ENCODE measurements at regions not wholly inside any gene's neighbourhood (a gene's known extent, or its start where the extent isn't known, plus 50 kb on each side); places are given as distances from the start of the nearest gene placed in this dataset.

GRCh38 chr10:58898854-58899573 is 277.4 kb upstream of the PHYHIPL start:
- CTCF ChIA-PET = no interaction called here
- no peak overlapping the region for H3K9ac ChIP-seq (ENCODE audit: low read length)
- intact Hi-C loops (cut with micrococcal nuclease) = no loop called here
- Mint-ChIP-seq H3K9me3 (ENCODE audit: insufficient read depth) (no peaks in the 10 kb centered on the region), H3K4me1 (no peaks in the 10 kb centered on the region), H3K27me3 (no peaks in the 10 kb centered on the region), H3K4me3 (no peak overlapping the region), H3K27ac (no peak overlapping the region)
- H3K79me2 ChIP-seq (ENCODE audit: control insufficient read depth, insufficient read depth, low read length) = no peaks in the 10 kb centered on the region
- H3K4me2 ChIP-seq (replicated peaks; ENCODE audit: low read depth, low read length, poor library complexity, severe bottlenecking) = no peak overlapping the region
- no peaks in the 10 kb centered on the region for H4K20me1 ChIP-seq (ENCODE audit: control insufficient read depth, insufficient read depth, low read length, poor library complexity, severe bottlenecking)
- H3K36me3 ChIP-seq (replicated peaks in 1 of 2; ENCODE audit: control extremely low read depth in 1 of 2, control insufficient read depth in 1 of 2, extremely low read depth in 1 of 2, insufficient read depth in 2 of 2, low read length in 1 of 2) = no peaks in the 10 kb centered on the region
- DNase-seq (no peak), ATAC-seq (ENCODE audit: low read depth) (no peak)
- no peak overlapping the region for H3K4me3 ChIP-seq (ENCODE audit: control extremely low read depth in 1 of 5, extremely low read depth in 1 of 5, insufficient read depth in 1 of 5, low read depth in 2 of 5, low read length in 4 of 5)
- H3K27me3 ChIP-seq (replicated peaks in 1 of 4; ENCODE audit: control extremely low read depth in 1 of 4, control insufficient read depth in 3 of 4, insufficient read depth in 4 of 4, low read length in 3 of 4) = no peaks in the 10 kb centered on the region
- TF ChIP-seq EZH2 (IDR thresholded peaks at IDR 0.05; ENCODE audit: borderline replicate concordance, insufficient read depth, low read depth, low read length, poor library complexity, severe bottlenecking) = no peak
- TF ChIP-seq CTCF (IDR thresholded peaks at IDR 0.05) = no peak
- no peaks in the 10 kb centered on the region for H3K4me1 ChIP-seq (ENCODE audit: control insufficient read depth in 2 of 2, insufficient read depth in 2 of 2, low read length in 2 of 2)
- H2AFZ ChIP-seq (ENCODE audit: insufficient read depth, low read depth, low read length, poor library complexity, severe bottlenecking) = no peak overlapping the region
- POLR2A ChIA-PET = no interaction called here
- no peak overlapping the region for H3K27ac ChIP-seq (ENCODE audit: low read length in 2 of 2)
- H3K9me3 ChIP-seq (ENCODE audit: control extremely low read depth in 1 of 3, control insufficient read depth in 2 of 3, insufficient read depth in 1 of 3, low read length in 2 of 3) = no peaks in the 10 kb centered on the region
- WGBS (ENCODE audit: insufficient coverage) = 80% methylated on average over 3 of the region's 5 CpGs

DNA sequence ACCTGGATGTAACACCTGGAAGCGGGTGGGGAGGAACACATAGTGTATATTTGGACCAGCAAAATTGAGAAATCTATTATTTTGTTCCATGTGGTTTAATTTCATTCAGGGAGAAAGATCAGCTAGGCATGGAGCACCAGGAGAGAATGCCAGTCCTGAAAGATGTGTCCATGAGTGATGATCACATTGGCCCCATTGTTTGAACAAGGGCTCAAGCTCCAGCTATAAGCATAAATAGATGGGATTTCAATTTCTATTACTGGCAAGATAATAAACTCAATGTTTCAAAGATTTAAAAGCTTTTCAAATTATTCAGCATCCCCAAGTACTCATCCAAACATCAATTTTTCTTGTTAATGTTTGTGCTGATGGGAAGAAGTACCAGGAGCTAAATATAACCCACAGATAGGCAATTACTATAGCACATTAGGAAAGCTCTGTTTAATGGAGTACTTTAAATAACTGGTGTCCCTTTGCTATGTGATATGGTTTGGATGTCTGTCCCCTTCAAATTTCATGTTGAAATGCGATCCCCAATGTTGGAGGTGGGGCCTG is 275.3 kb upstream of the PHYHIPL start:
- 80% methylated on average over 2 of the region's 2 CpGs for WGBS (ENCODE audit: insufficient coverage)
- POLR2A ChIA-PET = no interaction called here
- CTCF ChIA-PET = interaction anchor here (0.6 kb wide), 1 partner anchor 78 kb away, joined by 3 read pairs; no protein-coding TSS in a partner anchor

More for the DNA sequence above, 275.3 kb upstream of the PHYHIPL start:
- no peaks in the 10 kb centered on the region for H3K4me1 Mint-ChIP-seq
- ATAC-seq (ENCODE audit: low read depth) (no peak), DNase-seq (no peak)
- Histone ChIP-seq H4K20me1 (ENCODE audit: control insufficient read depth, insufficient read depth, low read length, poor library complexity, severe bottlenecking) (no peaks in the 10 kb centered on the region), H3K9me3 (ENCODE audit: control extremely low read depth in 1 of 3, control insufficient read depth in 2 of 3, insufficient read depth in 1 of 3, low read length in 2 of 3) (peaks cover 0 to 7% (median 0%) of the 10 kb centered on the region in 3 donors), H3K27ac (ENCODE audit: low read length in 2 of 2) (no peak overlapping the region), H3K9ac (ENCODE audit: low read length) (no peak overlapping the region), H3K36me3 (replicated peaks in 1 of 2; ENCODE audit: control extremely low read depth in 1 of 2, control insufficient read depth in 1 of 2, extremely low read depth in 1 of 2, insufficient read depth in 2 of 2, low read length in 1 of 2) (no peaks in the 10 kb centered on the region), H3K4me3 (ENCODE audit: control extremely low read depth in 1 of 5, extremely low read depth in 1 of 5, insufficient read depth in 1 of 5, low read depth in 2 of 5, low read length in 4 of 5) (no peak overlapping the region), H3K79me2 (ENCODE audit: control insufficient read depth, insufficient read depth, low read length) (no peaks in the 10 kb centered on the region), H3K4me2 (replicated peaks; ENCODE audit: low read depth, low read length, poor library complexity, severe bottlenecking) (no peak overlapping the region), H3K27me3 (replicated peaks in 1 of 4; ENCODE audit: control extremely low read depth in 1 of 4, control insufficient read depth in 3 of 4, insufficient read depth in 4 of 4, low read length in 3 of 4) (no peaks in the 10 kb centered on the region), H3K4me1 (ENCODE audit: control insufficient read depth in 2 of 2, insufficient read depth in 2 of 2, low read length in 2 of 2) (no peaks in the 10 kb centered on the region), H2AFZ (ENCODE audit: insufficient read depth, low read depth, low read length, poor library complexity, severe bottlenecking) (no peak overlapping the region)
- TF ChIP-seq CTCF (IDR thresholded peaks at IDR 0.05) (no peak), EZH2 (IDR thresholded peaks at IDR 0.05; ENCODE audit: borderline replicate concordance, insufficient read depth, low read depth, low read length, poor library complexity, severe bottlenecking) (no peak)
- H3K4me3 Mint-ChIP-seq = no peak overlapping the region
- no peak overlapping the region for H3K27ac Mint-ChIP-seq
- no peaks in the 10 kb centered on the region for H3K9me3 Mint-ChIP-seq (ENCODE audit: insufficient read depth)
- intact Hi-C loops (cut with micrococcal nuclease) = no loop called here
- no peaks in the 10 kb centered on the region for H3K27me3 Mint-ChIP-seq

Data from B cell (primary cell).